ENCODE measurements at regions not wholly inside any gene's neighbourhood (a gene's known extent, or its start where the extent isn't known, plus 50 kb on each side); places are given as distances from the start of the nearest gene placed in this dataset.

DNA sequence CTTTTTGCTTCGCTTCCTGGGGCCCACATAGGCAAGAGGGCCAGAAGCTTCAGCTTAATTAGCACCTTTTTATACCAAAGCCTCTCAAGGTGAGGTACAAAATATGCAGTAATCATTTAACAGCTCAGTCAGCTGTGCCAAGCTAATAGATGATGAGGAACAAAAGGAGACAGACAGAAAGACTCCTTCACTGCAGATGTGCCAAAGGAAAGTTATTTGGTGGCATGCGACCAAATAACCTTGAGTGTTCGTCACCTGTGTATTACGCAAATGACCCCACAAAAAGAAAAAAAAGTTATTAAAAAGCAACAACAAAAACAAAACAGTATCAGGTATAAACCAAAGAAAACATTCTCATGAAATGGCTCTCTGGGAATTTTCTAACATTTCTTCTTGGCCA is 325.8 kb upstream of the IGF1R start:
- Histone ChIP-seq H3K4me1 (no peaks in the 10 kb centered on the region), H3K9ac (no peak overlapping the region), H3K27me3 (ENCODE audit: control insufficient read depth, insufficient read depth, low read length) (no peaks in the 10 kb centered on the region), H3K36me3 (ENCODE audit: control insufficient read depth, insufficient read depth, low read length) (no peaks in the 10 kb centered on the region), H3K9me3 (ENCODE audit: control insufficient read depth, low read length) (no peaks in the 10 kb centered on the region), H3K27ac (no peak overlapping the region), H3K79me2 (no peaks in the 10 kb centered on the region), H3K4me2 (ENCODE audit: low read length) (no peak overlapping the region), H3K4me3 (ENCODE audit: low read depth, low read length) (no peak overlapping the region), H2AFZ (no peak overlapping the region)
- TF ChIP-seq, protein P1, sequence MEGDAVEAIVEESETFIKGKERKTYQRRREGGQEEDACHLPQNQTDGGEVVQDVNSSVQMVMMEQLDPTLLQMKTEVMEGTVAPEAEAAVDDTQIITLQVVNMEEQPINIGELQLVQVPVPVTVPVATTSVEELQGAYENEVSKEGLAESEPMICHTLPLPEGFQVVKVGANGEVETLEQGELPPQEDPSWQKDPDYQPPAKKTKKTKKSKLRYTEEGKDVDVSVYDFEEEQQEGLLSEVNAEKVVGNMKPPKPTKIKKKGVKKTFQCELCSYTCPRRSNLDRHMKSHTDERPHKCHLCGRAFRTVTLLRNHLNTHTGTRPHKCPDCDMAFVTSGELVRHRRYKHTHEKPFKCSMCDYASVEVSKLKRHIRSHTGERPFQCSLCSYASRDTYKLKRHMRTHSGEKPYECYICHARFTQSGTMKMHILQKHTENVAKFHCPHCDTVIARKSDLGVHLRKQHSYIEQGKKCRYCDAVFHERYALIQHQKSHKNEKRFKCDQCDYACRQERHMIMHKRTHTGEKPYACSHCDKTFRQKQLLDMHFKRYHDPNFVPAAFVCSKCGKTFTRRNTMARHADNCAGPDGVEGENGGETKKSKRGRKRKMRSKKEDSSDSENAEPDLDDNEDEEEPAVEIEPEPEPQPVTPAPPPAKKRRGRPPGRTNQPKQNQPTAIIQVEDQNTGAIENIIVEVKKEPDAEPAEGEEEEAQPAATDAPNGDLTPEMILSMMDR (IDR thresholded peaks at IDR 0.05), result no peak

DNA sequence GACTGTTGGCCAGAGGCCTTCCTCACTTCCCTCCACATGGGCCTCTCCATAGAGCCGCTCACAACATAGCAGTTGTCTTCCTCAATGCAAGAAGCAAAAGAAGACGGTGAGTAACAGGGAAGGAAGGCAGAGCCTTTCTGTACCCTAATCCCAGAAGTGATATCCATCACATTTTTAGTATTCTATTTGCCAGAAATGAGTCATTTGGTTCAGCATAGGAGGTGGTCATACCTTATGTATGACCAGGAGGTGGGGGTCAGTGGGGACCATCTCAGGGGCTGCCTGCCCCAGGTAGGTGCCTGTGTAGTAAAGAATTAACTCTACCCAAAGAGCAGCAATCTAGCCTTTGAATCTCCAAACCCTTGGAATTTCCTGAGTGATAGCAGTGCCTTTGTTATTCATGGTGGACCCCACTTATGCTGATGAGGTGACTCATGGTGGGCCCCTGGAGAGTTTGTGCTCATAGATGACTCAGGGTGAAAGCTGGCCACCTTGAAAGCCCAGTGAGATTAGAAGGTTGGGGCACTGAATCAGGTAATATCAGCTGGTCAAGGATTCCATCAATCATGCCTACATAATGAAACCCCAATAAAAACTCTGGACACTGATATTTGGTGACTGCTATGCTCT is 323.9 kb upstream of the IGF1R start:
- no peaks in the 10 kb centered on the region for H3K9me3 ChIP-seq (ENCODE audit: control insufficient read depth, low read length)
- TF ChIP-seq, protein P1 (IDR thresholded peaks at IDR 0.05), result no peak
- H3K27ac ChIP-seq, result no peak overlapping the region

DNA sequence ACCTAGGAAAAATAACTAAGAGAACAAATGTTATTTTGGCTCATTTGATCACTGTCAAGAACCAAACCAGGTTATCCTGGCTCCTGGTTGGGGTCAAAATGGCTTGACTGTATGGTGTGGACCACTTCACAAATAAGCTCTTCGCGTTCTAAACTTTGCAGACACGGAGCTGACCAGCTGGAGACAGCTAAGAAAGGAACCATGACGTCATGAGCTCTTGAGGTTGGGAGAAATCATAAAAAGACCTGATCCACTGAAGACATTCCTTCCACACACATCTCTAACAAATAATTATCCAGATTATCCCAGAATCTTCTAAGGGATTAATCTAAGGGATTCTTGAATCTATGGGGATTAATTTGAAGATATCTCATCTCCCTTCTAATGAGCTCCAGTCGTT is 321.5 kb upstream of the IGF1R start:
- no peaks in the 10 kb centered on the region for H3K27me3 ChIP-seq (ENCODE audit: control insufficient read depth, insufficient read depth, low read length)
- H3K36me3 ChIP-seq (ENCODE audit: control insufficient read depth, insufficient read depth, low read length), result no peaks in the 10 kb centered on the region
- H3K79me2 ChIP-seq, result no peaks in the 10 kb centered on the region
- H2AFZ ChIP-seq, result no peak overlapping the region
- TF ChIP-seq, protein P1 (IDR thresholded peaks at IDR 0.05), result no peak
- no peak overlapping the region for H3K27ac ChIP-seq
- no peaks in the 10 kb centered on the region for H3K4me1 ChIP-seq
- no peak overlapping the region for H3K9ac ChIP-seq
- H3K4me3 ChIP-seq (ENCODE audit: low read depth, low read length), result no peak overlapping the region
- H3K9me3 ChIP-seq (ENCODE audit: control insufficient read depth, low read length), result no peaks in the 10 kb centered on the region
- H3K4me2 ChIP-seq (ENCODE audit: low read length), result no peak overlapping the region

More for the DNA sequence above, 323.9 kb upstream of the IGF1R start:
- Histone ChIP-seq H2AFZ (no peak overlapping the region), H3K4me2 (ENCODE audit: low read length) (no peak overlapping the region), H3K79me2 (no peaks in the 10 kb centered on the region), H3K4me3 (ENCODE audit: low read depth, low read length) (no peak overlapping the region), H3K9ac (no peak overlapping the region), H3K4me1 (no peaks in the 10 kb centered on the region), H3K36me3 (ENCODE audit: control insufficient read depth, insufficient read depth, low read length) (no peaks in the 10 kb centered on the region), H3K27me3 (ENCODE audit: control insufficient read depth, insufficient read depth, low read length) (no peaks in the 10 kb centered on the region)

DNA sequence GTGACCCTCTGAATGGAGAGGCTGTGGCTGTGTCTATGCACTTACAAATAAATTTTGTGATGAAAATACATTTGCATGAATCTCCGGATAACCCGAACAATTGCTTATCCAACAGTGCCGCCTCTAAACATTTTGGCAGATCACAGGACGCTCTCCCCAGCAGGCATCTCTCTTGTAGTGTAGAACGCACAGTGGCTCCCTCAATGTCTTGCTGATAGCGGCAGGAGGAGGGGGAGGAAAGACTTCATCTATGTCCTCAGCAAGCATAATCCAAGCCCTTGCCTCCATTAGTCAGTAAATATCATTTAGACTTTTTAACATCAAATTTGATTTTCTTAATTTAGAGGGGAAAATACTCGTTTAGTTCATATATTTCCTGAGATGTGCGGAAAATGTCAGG is 318.1 kb upstream of the IGF1R start:
- Histone ChIP-seq H3K4me3 (ENCODE audit: low read depth, low read length) (no peak overlapping the region), H2AFZ (no peak overlapping the region), H3K27ac (no peak overlapping the region), H3K4me1 (no peaks in the 10 kb centered on the region), H3K79me2 (no peaks in the 10 kb centered on the region), H3K4me2 (ENCODE audit: low read length) (no peak overlapping the region), H3K27me3 (ENCODE audit: control insufficient read depth, insufficient read depth, low read length) (no peaks in the 10 kb centered on the region), H3K9me3 (ENCODE audit: control insufficient read depth, low read length) (no peaks in the 10 kb centered on the region), H3K9ac (no peak overlapping the region), H3K36me3 (ENCODE audit: control insufficient read depth, insufficient read depth, low read length) (no peaks in the 10 kb centered on the region)
- TF ChIP-seq, protein P1 (IDR thresholded peaks at IDR 0.05), result no peak

Measured in parathyroid adenoma (tissue), 2 donors.